Stimulated activated CD8-positive, alpha-beta memory T cell treated with anti-CD3 and anti-CD28 coated beads, Interleukin-12 subunit alpha, Interleukin-12 subunit beta, amount 100 ng/mL, for 24 hours (primary cell): ENCODE measurements at regions not wholly inside any gene's neighbourhood (a gene's known extent, or its start where the extent isn't known, plus 50 kb on each side); places are given as distances from the start of the nearest gene placed in this dataset.

Experiments used
- DNase-seq: peaks from one replicate; pipeline ENCODE4 v3.0.0-alpha.2; 2020; ENCODE audit errors: extremely low read depth

DNA sequence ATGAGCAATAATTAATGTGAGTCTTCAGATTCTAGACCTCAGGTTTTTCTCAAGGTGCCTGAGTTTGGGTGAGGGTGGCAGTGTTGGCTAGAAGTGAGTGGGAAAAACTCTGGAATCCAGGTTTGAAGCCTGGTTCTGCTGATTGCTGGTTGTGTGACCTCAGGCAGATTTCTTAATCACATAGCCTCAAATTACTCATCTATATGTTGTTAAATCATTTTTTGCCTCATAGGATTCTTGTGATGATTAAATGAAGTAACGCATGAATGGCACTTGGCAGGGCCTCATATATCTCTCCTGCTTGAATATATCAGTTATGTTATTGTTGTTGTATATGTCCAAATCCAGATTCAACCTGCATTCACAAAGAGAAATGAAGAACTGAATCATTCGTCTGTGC, 60.5 kb downstream of the NR2F2 start:
- no peak for DNase-seq

DNA sequence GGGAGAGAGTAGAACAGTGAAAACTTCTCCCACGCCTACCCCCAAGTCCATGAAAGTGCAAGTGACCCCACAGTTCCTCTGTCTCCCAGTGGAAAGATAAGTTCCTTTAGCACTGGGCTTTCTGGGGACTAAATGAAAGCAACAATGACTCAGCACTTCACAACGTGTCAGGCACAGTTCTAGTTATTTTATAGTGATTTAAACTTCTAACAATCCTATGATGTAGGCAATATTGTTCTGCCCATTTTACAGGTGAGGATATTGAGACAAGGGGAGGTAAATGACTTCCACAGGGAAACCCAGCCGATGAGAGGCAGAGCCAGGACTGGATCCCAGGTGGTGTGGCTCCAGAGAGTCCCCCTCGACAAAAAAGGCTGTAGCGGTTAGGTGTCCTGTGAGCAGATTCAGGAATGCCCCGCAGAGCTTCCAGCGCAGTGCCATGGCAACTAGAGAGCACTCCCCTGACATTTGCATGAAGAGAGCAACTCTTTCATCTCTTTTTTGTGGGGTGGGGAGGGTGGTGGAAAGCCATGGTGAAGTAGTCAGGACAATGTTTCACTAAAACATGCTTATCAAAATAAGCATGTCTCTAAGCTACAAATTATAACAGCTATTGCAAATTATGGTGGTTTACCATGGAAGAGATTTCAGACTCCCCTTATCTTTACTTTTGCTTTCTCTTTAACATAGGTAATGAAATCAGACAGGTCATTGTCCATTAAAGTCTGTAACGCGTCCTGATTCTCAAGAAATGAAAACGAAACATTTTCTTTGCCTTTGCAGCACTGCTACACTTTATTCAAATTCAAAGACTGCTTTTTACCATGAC, 62.1 kb downstream of the NR2F2 start:
- no peak for DNase-seq

DNA sequence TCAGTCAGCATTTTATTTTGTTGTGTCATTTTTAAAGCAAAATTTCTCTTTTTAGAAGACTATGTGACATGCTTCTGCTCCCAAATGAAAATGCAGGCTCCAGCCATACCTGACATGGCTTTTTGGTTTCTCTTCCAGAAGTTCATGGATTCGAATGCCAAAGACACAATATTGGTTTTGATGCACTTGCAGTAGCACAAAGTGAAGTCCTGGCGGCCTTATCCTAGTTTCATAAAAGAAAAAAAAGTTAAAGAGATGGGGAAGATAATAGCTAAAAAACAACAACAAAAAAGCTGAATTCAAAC, 62.7 kb downstream of the NR2F2 start:
- no peak for DNase-seq

DNA sequence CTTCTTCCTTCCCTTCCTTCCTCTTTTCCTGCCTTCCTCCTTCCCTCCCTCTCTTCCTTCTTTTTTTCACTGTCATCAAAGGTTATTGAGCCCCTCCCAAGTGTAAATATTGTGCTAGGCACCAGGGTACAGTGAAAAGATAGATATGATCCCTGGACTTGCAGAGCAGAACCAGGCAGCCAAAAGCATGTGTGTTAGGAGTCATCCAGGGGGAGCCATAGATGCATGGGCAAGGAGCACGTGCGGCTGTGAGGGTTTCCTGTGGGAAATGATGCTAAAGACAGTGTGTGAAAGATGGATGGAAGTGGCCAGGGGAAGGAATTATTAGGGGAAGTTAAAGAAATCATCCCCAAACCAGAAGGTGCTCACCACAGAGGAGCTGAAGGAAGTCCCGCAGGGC, 65.2 kb downstream of the NR2F2 start:
- DNase-seq = no peak

- no peak for DNase-seq
Measured at GRCh38 chr15:96398776-96399175, 68.3 kb downstream of the NR2F2 start.

DNA sequence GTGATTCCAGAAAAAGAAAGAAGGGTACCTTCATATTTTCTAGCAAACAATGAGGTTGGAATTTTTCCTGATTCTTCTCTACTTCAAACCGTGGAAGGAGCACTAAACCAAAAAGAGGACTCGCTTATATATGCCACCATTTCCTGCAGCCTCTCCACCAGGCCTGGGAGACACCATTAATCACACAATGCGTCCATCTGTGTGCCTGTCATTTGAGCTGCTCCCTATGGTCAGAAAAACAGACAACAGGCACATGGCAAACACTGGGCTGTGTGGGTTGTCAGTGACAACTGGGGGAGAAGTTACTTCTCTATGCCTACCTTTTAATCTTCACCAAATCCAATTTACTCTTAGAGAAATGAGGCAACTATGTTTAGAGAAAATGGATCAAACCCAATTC, 71.9 kb downstream of the NR2F2 start:
- DNase-seq = no peak

- DNase-seq = no peak
Measured at GRCh38 chr15:96403071-96403470, 72.6 kb downstream of the NR2F2 start.

GRCh38 chr15:96403932-96404331, 73.4 kb downstream of the NR2F2 start:
- DNase-seq = no peak

- no peak for DNase-seq
Measured at GRCh38 chr15:96404560-96404959, 74.1 kb downstream of the NR2F2 start.

DNA sequence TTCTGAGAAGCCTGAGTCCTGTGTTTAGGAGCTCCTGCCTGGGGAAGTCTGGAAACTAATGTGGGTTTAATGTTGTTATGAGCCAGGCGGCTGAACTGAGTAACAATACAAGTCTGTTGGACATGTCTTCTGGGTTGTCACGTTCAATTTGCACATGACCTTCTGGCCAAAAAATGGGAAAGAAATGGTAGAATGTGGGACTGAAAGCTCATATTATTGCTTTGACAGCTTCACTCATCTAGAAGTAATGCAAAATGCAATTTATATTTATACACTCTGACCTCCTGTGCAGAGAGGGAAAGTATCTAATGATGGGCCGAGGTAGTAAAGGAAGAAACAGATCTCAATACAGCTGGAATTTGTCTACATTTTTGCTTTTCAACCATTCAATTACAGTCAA, 75.8 kb downstream of the NR2F2 start:
- DNase-seq = no peak

- DNase-seq = no peak
Measured at GRCh38 chr15:96406701-96407100, 76.2 kb downstream of the NR2F2 start.

GRCh38 chr15:96407482-96407881, 77.0 kb downstream of the NR2F2 start:
- DNase-seq = no peak

DNA sequence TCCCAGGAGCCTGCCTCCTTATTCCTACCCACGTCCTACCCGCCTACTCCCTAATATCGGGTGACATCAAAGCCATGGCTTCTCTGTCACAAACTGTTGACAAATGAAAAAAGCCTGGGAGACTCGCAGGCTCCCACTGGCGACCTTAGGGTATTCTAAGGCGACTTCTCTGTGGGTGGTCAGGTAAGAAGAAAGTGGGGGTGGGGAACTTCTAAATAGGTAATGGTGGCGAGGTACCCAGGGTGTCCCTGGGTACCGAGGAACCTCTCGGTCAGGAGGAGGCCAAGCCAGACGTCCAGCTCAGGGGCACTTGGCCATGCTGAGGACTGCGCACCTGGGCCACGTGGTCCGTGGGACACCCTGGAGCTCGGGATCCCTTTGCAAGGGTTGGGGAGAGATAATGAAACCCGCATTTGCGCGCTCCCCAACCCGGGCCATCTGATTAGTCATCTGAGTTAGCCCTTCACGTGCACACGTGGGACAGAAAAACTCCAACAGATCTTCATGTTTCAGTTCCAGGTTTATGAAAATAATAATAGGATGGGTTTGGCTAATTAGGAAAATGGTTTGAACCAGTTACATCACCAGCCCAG, 78.2 kb downstream of the NR2F2 start:
- no peak for DNase-seq

GRCh38 chr15:96409215-96410138, 79.0 kb downstream of the NR2F2 start:
- no peak for DNase-seq

GRCh38 chr15:96410175-96411055, 79.9 kb downstream of the NR2F2 start:
- no peak for DNase-seq

- no peak for DNase-seq
Measured at GRCh38 chr15:96411056-96412031, 80.8 kb downstream of the NR2F2 start.

DNA sequence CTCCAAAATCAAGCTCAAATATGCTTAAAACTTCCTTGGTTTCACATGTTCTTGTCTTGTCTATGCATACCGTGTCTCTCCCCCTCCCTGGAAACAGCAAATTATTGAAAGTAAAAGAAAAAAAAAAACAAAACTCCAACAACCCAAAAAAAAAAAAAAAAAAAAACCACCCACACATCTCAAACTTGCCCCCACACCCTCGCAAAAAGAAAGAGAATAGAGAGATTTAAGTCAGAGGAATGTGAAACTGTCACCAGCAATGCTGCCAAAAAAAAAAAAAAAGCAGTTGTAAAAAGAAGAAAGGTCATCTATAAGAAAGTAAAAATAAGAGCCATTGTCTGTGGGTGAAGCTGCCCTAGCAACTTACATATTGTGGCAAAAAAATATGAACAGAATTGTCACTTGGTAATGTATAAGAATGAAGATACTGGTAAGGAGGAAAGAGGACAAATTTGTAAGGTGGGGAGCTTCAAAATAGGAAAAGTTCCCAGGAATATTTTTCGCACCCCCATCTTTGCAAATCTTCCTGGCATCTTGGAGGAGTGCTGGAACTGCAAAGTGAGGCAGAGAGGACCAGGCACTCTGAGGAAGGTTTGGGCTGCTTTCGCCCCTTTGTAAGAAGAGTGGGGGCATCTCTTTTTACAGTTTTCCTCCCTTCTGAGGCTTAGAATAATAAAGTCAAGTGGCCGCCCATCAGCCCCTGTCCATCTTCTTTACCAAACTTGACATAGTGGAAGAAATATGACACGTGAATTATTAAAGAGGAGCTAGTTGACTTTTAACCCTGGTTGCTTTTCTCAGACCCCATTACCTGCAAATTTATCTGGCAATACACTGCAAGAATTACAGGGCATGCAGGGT, 81.8 kb downstream of the NR2F2 start:
- no peak for DNase-seq

- DNase-seq = no peak
Measured at GRCh38 chr15:96412906-96413231, 82.4 kb downstream of the NR2F2 start.

DNA sequence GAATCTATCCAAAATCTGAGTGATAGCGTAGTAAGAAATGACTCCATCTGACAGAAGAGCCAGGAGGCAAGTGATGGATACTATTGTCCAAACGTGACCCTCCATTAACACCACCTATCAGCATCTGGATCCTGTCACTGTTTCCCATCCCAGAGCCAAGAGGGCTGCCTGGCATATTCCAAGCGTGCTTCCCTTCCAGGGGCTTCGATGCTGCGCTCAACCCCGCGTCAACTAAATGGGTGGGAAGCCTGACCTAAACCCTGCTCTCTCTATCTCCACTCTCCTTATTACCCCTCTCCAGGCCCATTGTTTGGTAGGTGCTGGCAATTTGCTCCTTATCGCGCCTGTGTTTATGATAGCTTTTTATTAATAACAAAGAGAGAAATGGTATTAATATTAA, 83.2 kb downstream of the NR2F2 start:
- no peak for DNase-seq

GRCh38 chr15:96414875-96415274, 84.4 kb downstream of the NR2F2 start:
- no peak for DNase-seq
